ENCODE measurements at regions not wholly inside any gene's neighbourhood (a gene's known extent, or its start where the extent isn't known, plus 50 kb on each side); places are given as distances from the start of the nearest gene placed in this dataset.

DNA sequence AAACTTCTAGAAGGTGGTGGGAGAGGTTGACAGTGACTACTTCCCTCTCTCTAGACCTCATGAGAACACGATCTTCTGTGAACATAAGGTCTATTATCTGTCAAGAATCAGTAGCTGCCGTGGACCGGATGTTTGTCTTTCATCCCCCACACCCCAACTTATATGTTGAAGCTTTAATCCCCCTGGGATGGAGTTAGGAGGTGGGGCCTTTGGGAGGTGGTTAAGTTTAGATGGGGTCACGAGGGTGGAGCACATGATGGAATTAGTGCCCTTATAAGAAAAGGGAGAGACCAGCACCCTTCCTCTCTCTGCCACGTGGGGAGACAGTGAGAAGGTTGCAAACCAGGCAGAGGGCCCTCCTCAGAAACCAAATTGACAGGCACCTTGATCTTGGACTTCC, 409.1 kb downstream of the QKI start:
- H3K9ac ChIP-seq (ENCODE audit: low read depth, low read length) = no peak overlapping the region
- H2AK5ac ChIP-seq (ENCODE audit: low read depth, low read length) = no peak overlapping the region
- ChIA-PET POLR2A (ENCODE audit: unreplicated experiment) (no interaction called here), CTCF (no interaction called here)
- H3K56ac ChIP-seq (ENCODE audit: extremely low read depth, insufficient read depth, low read length) = no peak overlapping the region
- BruUV-seq (replicated peaks) = no TSS peak
- ATAC-seq (ENCODE audit: low read depth) = no peak
- H3K4me1 ChIP-seq (ENCODE audit: control insufficient read depth, insufficient read depth, low read length) = no peaks in the 10 kb centered on the region
- DNase-seq = no peak
- H3K9me3 ChIP-seq (ENCODE audit: control insufficient read depth, insufficient read depth, low read length) = no peaks in the 10 kb centered on the region; the same call in 1 of the 2 replicates
- no peak overlapping the region for H4K91ac ChIP-seq (ENCODE audit: insufficient read depth, low read depth, low read length)
- H4K8ac ChIP-seq (ENCODE audit: low read depth in 2 of 2, low read length in 2 of 2) = no peak overlapping the region
- no peaks in the 10 kb centered on the region for H3K36me3 ChIP-seq (ENCODE audit: control insufficient read depth, insufficient read depth, low read length)
- dilution Hi-C loops (cut with HindIII; ENCODE audit: low sequenced_read_pairs, unreplicated experiment) (no loop called here), in situ Hi-C loops (cut with MboI; ENCODE audit: low sequenced_read_pairs) (no loop called here), intact Hi-C loops (cut with micrococcal nuclease) (no loop called here)
- no peak overlapping the region for H3K18ac ChIP-seq (ENCODE audit: low read depth, low read length)
- H3K4me2 ChIP-seq (ENCODE audit: low read depth, low read length) = no peak overlapping the region
- WGBS, 2 experiments (ENCODE audit: extremely low coverage in 2 of 2, insufficient read length in 1 of 2) = no CpG with 5 or more reads among the region's 5 CpGs
- H3K23ac ChIP-seq (ENCODE audit: low read depth, low read length) = no peak overlapping the region
- no peak overlapping the region for H3K27ac ChIP-seq (ENCODE audit: insufficient read depth, low read length)
- peaks cover 5% of the 10 kb centered on the region for H3K27me3 ChIP-seq (ENCODE audit: control insufficient read depth, insufficient read depth, low read length)
- no peak overlapping the region for H3K14ac ChIP-seq (replicated peaks; ENCODE audit: low read depth, low read length)
- H2BK120ac ChIP-seq (ENCODE audit: low read depth, low read length) = no peak overlapping the region
- TF ChIP-seq CEBPB (IDR thresholded peaks at IDR 0.05; ENCODE audit: low read depth, low read length) (no peak), SMC3 (IDR thresholded peaks at IDR 0.05; ENCODE audit: low read depth, low read length) (no peak), NFE2L2 (IDR thresholded peaks at IDR 0.05; ENCODE audit: low read depth, low read length) (no peak), RCOR1 (IDR thresholded peaks at IDR 0.05; ENCODE audit: insufficient replicate concordance, low read length) (no peak), MXI1 (IDR thresholded peaks at IDR 0.05; ENCODE audit: borderline replicate concordance, low read depth, low read length) (no peak), MAFK (IDR thresholded peaks at IDR 0.05; ENCODE audit: low read depth, low read length) (no peak), MAZ (IDR thresholded peaks at IDR 0.05; ENCODE audit: borderline replicate concordance, low read depth, low read length) (no peak), CHD1 (IDR thresholded peaks at IDR 0.05; ENCODE audit: low read depth, low read length) (no peak)
- TF ChIP-seq, protein P1, sequence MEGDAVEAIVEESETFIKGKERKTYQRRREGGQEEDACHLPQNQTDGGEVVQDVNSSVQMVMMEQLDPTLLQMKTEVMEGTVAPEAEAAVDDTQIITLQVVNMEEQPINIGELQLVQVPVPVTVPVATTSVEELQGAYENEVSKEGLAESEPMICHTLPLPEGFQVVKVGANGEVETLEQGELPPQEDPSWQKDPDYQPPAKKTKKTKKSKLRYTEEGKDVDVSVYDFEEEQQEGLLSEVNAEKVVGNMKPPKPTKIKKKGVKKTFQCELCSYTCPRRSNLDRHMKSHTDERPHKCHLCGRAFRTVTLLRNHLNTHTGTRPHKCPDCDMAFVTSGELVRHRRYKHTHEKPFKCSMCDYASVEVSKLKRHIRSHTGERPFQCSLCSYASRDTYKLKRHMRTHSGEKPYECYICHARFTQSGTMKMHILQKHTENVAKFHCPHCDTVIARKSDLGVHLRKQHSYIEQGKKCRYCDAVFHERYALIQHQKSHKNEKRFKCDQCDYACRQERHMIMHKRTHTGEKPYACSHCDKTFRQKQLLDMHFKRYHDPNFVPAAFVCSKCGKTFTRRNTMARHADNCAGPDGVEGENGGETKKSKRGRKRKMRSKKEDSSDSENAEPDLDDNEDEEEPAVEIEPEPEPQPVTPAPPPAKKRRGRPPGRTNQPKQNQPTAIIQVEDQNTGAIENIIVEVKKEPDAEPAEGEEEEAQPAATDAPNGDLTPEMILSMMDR (conservative IDR thresholded peaks at IDR 0.05; ENCODE audit: low read depth, low read length) = no peak
- TF ChIP-seq, protein P2, sequence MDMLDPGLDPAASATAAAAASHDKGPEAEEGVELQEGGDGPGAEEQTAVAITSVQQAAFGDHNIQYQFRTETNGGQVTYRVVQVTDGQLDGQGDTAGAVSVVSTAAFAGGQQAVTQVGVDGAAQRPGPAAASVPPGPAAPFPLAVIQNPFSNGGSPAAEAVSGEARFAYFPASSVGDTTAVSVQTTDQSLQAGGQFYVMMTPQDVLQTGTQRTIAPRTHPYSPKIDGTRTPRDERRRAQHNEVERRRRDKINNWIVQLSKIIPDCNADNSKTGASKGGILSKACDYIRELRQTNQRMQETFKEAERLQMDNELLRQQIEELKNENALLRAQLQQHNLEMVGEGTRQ (IDR thresholded peaks at IDR 0.05; ENCODE audit: low read depth, low read length) = no peak
- H4K20me1 ChIP-seq (ENCODE audit: insufficient read depth, low read length) = no peaks in the 10 kb centered on the region
- no peak overlapping the region for H4K5ac ChIP-seq (ENCODE audit: low read depth, low read length)
- no peaks in the 10 kb centered on the region for H3K79me1 ChIP-seq (ENCODE audit: low read depth in 1 of 2, low read length in 2 of 2)
- H2AFZ ChIP-seq (replicated peaks; ENCODE audit: low read length, poor library complexity) = no peak overlapping the region
- H3K4me3 ChIP-seq (ENCODE audit: insufficient read depth, low read depth, low read length) = no peak overlapping the region
- no peak overlapping the region for H2BK5ac ChIP-seq (ENCODE audit: low read depth, low read length, poor library complexity, severe bottlenecking)
- no peak overlapping the region for H2BK15ac ChIP-seq (ENCODE audit: low read depth, low read length)
- no peak overlapping the region for H2BK20ac ChIP-seq (ENCODE audit: low read depth, low read length)
- no peak overlapping the region for H2AK9ac ChIP-seq (replicated peaks; ENCODE audit: low read depth, low read length, poor library complexity)
- no peaks in the 10 kb centered on the region for H3K9me1 ChIP-seq (ENCODE audit: insufficient read depth, low read length)
- H3K4ac ChIP-seq (ENCODE audit: low read depth, low read length) = no peak overlapping the region

Data from IMR-90 (cell line).